H1 (cell line): ENCODE measurements at regions not wholly inside any gene's neighbourhood (a gene's known extent, or its start where the extent isn't known, plus 50 kb on each side); places are given as distances from the start of the nearest gene placed in this dataset.
"Not testable (repeated sequence)": the region's sequence is repeated elsewhere in the genome, so short reads cannot be mapped to it uniquely, and the experiment has no call there.

Source experiments
- CTCF ChIP-seq, 3 experiments: IDR thresholded peaks; 1 replicate in 2 of 3; 2 replicates in 1 of 3; pipeline versions ENCODE4 v1.5.1 to v1.6.1; 2011; ENCODE audit warnings: low read length in 3 of 3, mild to moderate bottlenecking in 3 of 3, inconsistent platforms in 2 of 3, low read depth in 1 of 3, moderate library complexity in 1 of 3; ENCODE audit not compliant: insufficient read depth in 1 of 3; ENCODE audit errors: control extremely low read depth in 1 of 3
- HDAC2 ChIP-seq, 2 experiments: fragments of 300-600 bp in 1 of 2; sonication (generic) in 1 of 2; IDR thresholded peaks; 2 replicates each; pipeline ENCODE4 v1.6.1; 2011 to 2012; ENCODE audit warnings: low read depth in 2 of 2, low read length in 2 of 2, mild to moderate bottlenecking in 2 of 2, moderate library complexity in 2 of 2, borderline replicate concordance in 1 of 2, inconsistent platforms in 1 of 2

- not testable (repeated sequence) for TF ChIP-seq CTCF (IDR thresholded peaks at IDR 0.05; ENCODE audit: control extremely low read depth in 1 of 3, insufficient read depth in 1 of 3, low read depth in 1 of 3, low read length in 3 of 3); HDAC2 (IDR thresholded peaks at IDR 0.05; ENCODE audit: borderline replicate concordance in 1 of 2, low read depth in 2 of 2, low read length in 2 of 2)
These were observed 1488.0 kb downstream of the CDH11 start for GRCh38 chr16:63633706-63634445.
